NB4 (cell line): ENCODE measurements at regions not wholly inside any gene's neighbourhood (a gene's known extent, or its start where the extent isn't known, plus 50 kb on each side); places are given as distances from the start of the nearest gene placed in this dataset.

ENCODE experiments used
- CTCF ChIP-seq: IDR thresholded peaks from one replicate; pipeline ENCODE4 v1.5.1; 2012; ENCODE audit warnings: low read depth, low read length
- MAX ChIP-seq: IDR thresholded peaks from 2 replicates; pipeline ENCODE4 v1.6.1; 2011; ENCODE audit warnings: low read depth, low read length
- POLR2A ChIP-seq: IDR thresholded peaks from 2 replicates; pipeline ENCODE4 v1.6.1; 2011; ENCODE audit warnings: mild to moderate bottlenecking; ENCODE audit not compliant: insufficient read length; ENCODE audit errors: extremely low read depth

- TF ChIP-seq CTCF (no peak), POLR2A (no peak), MAX (no peak)
Observed at GRCh38 chr11:82539669-82540068, 194.0 kb downstream of the FAM181B start.
